NCI-H2171 (cell line): ENCODE measurements at regions not wholly inside any gene's neighbourhood (a gene's known extent, or its start where the extent isn't known, plus 50 kb on each side); places are given as distances from the start of the nearest gene placed in this dataset.

ENCODE experiments used
- DNase-seq: peaks from one replicate; lab custom pipeline; 2025; lab: John Stamatoyannopoulos, UW

GRCh38 chr4:182091128-182091527 lies 152.1 kb upstream of the TENM3 start:
- no peak for DNase-seq

GRCh38 chr4:182093431-182093831 lies 149.8 kb upstream of the TENM3 start:
- DNase-seq, result no peak

- DNase-seq, result no peak
Measured at GRCh38 chr4:182093935-182094334, 149.3 kb upstream of the TENM3 start.

- no peak for DNase-seq
Measured at GRCh38 chr4:182101618-182102017, 141.6 kb upstream of the TENM3 start.

- DNase-seq, result no peak
Measured at GRCh38 chr4:182102576-182102975, 140.6 kb upstream of the TENM3 start.

GRCh38 chr4:182103614-182104319 lies 139.4 kb upstream of the TENM3 start:
- no peak for DNase-seq

GRCh38 chr4:182105416-182105815 lies 137.8 kb upstream of the TENM3 start:
- no peak for DNase-seq

- DNase-seq, result no peak
Measured at GRCh38 chr4:182107931-182108330, 135.3 kb upstream of the TENM3 start.

- no peak for DNase-seq
Measured at GRCh38 chr4:182111586-182111985, 131.6 kb upstream of the TENM3 start.

- no peak for DNase-seq
Measured at GRCh38 chr4:182113779-182114178, 129.4 kb upstream of the TENM3 start.

GRCh38 chr4:182124359-182124758 lies 118.8 kb upstream of the TENM3 start:
- DNase-seq, result no peak

- DNase-seq, result no peak
Measured at GRCh38 chr4:182126096-182126495, 117.1 kb upstream of the TENM3 start.

GRCh38 chr4:182126603-182127002 lies 116.6 kb upstream of the TENM3 start:
- no peak for DNase-seq

- no peak for DNase-seq
Measured at GRCh38 chr4:182133033-182133432, 110.2 kb upstream of the TENM3 start.

- DNase-seq, result no peak
Measured at GRCh38 chr4:182134261-182134660, 108.9 kb upstream of the TENM3 start.

- no peak for DNase-seq
Measured at GRCh38 chr4:182136201-182136600, 107.0 kb upstream of the TENM3 start.

- DNase-seq, result no peak
Measured at GRCh38 chr4:182137343-182137742, 105.9 kb upstream of the TENM3 start.

- no peak for DNase-seq
Measured at GRCh38 chr4:182139491-182139890, 103.7 kb upstream of the TENM3 start.

GRCh38 chr4:182140547-182140946 lies 102.7 kb upstream of the TENM3 start:
- DNase-seq, result no peak

GRCh38 chr4:182141061-182141460 lies 102.1 kb upstream of the TENM3 start:
- no peak for DNase-seq

GRCh38 chr4:182142176-182143085 lies 100.8 kb upstream of the TENM3 start:
- no peak for DNase-seq

GRCh38 chr4:182143086-182143821 lies 99.9 kb upstream of the TENM3 start:
- no peak for DNase-seq
